ENCODE measurements at regions not wholly inside any gene's neighbourhood (a gene's known extent, or its start where the extent isn't known, plus 50 kb on each side); places are given as distances from the start of the nearest gene placed in this dataset.

DNA sequence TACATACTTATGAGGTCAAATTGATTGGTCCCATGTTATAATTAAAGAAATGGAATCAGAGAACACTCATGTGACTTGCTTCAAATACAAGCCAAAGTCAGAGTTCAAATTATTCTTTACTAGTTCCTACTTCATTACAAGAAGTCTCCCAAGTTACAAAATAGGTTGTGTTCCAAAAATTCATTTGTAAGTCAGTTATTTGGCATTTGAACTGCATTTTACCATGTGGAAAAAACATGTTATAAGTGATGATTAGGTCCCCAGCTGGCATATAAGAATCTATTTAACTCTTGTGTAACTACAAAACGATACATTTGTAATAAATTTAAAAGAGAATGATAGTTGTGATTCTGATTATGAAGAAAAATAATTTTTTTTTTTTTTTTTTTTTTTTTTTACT, 124.1 kb downstream of the DISP1 start:
- peaks cover 17% of the 10 kb centered on the region for H3K36me3 Mint-ChIP-seq (ENCODE audit: low read depth)
- intact Hi-C loops (cut with DNase I, micrococcal nuclease), result loop anchor here in 1 of 2 experiments (10.0 kb wide), 1 partner anchor 94 kb away; no protein-coding TSS in a partner anchor

DNA sequence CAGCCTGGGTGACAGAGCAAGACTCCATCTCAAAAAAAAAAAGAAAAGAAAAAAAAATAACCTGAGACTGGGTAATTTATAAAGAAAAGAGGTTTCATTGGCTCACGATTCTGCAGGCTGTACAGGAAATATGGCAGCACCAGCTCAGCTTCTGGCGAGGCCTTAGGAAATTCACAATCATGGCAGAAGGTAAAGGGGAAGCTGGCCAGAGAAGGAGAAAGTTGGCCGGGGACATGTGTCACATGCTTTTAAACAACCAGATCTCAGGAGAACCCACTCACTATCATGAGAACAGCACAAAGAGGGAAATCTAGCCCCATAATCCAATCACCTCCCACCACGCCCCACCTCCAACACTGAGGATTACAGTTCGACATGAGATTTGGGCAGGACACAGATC, 125.3 kb downstream of the DISP1 start:
- Mint-ChIP-seq H3K9me3 (no peaks in the 10 kb centered on the region), H3K4me1 (ENCODE audit: low read depth) (no peaks in the 10 kb centered on the region), H3K27ac (no peak overlapping the region), H3K27me3 (no peaks in the 10 kb centered on the region), H3K36me3 (ENCODE audit: low read depth) (peaks cover 24% of the 10 kb centered on the region), H3K4me3 (no peak overlapping the region)
- DNase-seq, result no peak
- Histone ChIP-seq H3K36me3 (ENCODE audit: insufficient read depth, low read length) (no peaks in the 10 kb centered on the region), H3K4me3 (ENCODE audit: low read length) (no peak overlapping the region), H3K27me3 (ENCODE audit: control insufficient read depth in 1 of 2, insufficient read depth in 2 of 2, low read length in 2 of 2) (no peaks in the 10 kb centered on the region), H3K4me1 (ENCODE audit: insufficient read depth, low read length) (no peaks in the 10 kb centered on the region), H3K27ac (ENCODE audit: low read depth in 1 of 2, low read length in 2 of 2) (no peak overlapping the region), H3K9me3 (ENCODE audit: control insufficient read depth in 1 of 2, insufficient read depth in 1 of 2, low read length in 2 of 2) (no peaks in the 10 kb centered on the region)
- no peak for ATAC-seq (ENCODE audit: poor library complexity)
- ChIA-PET CTCF (no interaction called here), POLR2A (no interaction called here)
- intact Hi-C loops (cut with DNase I, micrococcal nuclease), result no loop called here
- TF ChIP-seq, protein P1, sequence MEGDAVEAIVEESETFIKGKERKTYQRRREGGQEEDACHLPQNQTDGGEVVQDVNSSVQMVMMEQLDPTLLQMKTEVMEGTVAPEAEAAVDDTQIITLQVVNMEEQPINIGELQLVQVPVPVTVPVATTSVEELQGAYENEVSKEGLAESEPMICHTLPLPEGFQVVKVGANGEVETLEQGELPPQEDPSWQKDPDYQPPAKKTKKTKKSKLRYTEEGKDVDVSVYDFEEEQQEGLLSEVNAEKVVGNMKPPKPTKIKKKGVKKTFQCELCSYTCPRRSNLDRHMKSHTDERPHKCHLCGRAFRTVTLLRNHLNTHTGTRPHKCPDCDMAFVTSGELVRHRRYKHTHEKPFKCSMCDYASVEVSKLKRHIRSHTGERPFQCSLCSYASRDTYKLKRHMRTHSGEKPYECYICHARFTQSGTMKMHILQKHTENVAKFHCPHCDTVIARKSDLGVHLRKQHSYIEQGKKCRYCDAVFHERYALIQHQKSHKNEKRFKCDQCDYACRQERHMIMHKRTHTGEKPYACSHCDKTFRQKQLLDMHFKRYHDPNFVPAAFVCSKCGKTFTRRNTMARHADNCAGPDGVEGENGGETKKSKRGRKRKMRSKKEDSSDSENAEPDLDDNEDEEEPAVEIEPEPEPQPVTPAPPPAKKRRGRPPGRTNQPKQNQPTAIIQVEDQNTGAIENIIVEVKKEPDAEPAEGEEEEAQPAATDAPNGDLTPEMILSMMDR (IDR thresholded peaks at IDR 0.05), result no peak

More for the DNA sequence above, 124.1 kb downstream of the DISP1 start:
- no peaks in the 10 kb centered on the region for H3K27me3 Mint-ChIP-seq
- ChIA-PET POLR2A (no interaction called here), CTCF (no interaction called here)
- no peaks in the 10 kb centered on the region for H3K9me3 Mint-ChIP-seq
- H3K27ac ChIP-seq (ENCODE audit: low read depth in 1 of 2, low read length in 2 of 2), result no peak overlapping the region
- H3K4me3 ChIP-seq (ENCODE audit: low read length), result no peak overlapping the region
- no peaks in the 10 kb centered on the region for H3K36me3 ChIP-seq (ENCODE audit: insufficient read depth, low read length)
- TF ChIP-seq, protein P1 (IDR thresholded peaks at IDR 0.05), result no peak
- H3K4me1 Mint-ChIP-seq (ENCODE audit: low read depth), result no peaks in the 10 kb centered on the region
- no peak overlapping the region for H3K4me3 Mint-ChIP-seq
- DNase-seq, result no peak
- no peaks in the 10 kb centered on the region for H3K9me3 ChIP-seq (ENCODE audit: control insufficient read depth in 1 of 2, insufficient read depth in 1 of 2, low read length in 2 of 2)
- H3K4me1 ChIP-seq (ENCODE audit: insufficient read depth, low read length), result no peaks in the 10 kb centered on the region
- no peak overlapping the region for H3K27ac Mint-ChIP-seq
- no peak for ATAC-seq (ENCODE audit: poor library complexity)
- H3K27me3 ChIP-seq (ENCODE audit: control insufficient read depth in 1 of 2, insufficient read depth in 2 of 2, low read length in 2 of 2), result no peaks in the 10 kb centered on the region

DNA sequence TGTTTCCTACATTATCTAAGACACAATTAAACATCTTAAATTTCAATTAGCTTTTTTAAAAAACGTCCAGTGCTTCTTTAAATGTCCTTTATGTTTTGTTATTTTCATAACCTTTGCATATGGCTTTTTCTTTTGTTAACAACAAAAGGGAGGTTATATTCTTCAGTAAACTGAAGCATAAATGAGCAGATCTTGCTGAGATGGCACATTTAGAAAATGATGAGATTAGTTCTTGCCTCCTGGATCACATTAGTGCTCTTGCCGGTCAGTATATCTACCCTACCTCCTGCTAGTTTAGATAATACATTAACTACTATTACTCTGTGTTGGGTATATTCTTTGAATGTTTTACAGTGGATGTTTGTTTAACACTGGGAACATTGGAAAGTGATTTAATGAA, 126.1 kb downstream of the DISP1 start:
- H3K9me3 Mint-ChIP-seq, result no peaks in the 10 kb centered on the region
- H3K36me3 Mint-ChIP-seq (ENCODE audit: low read depth), result peaks cover 25% of the 10 kb centered on the region
- no peaks in the 10 kb centered on the region for H3K4me1 Mint-ChIP-seq (ENCODE audit: low read depth)
- no peaks in the 10 kb centered on the region for H3K27me3 Mint-ChIP-seq
- DNase-seq (no peak), ATAC-seq (ENCODE audit: poor library complexity) (no peak)
- ChIA-PET CTCF (no interaction called here), POLR2A (no interaction called here)
- H3K9me3 ChIP-seq (ENCODE audit: control insufficient read depth in 1 of 2, insufficient read depth in 1 of 2, low read length in 2 of 2), result no peaks in the 10 kb centered on the region
- no peak overlapping the region for H3K4me3 ChIP-seq (ENCODE audit: low read length)
- H3K36me3 ChIP-seq (ENCODE audit: insufficient read depth, low read length), result no peaks in the 10 kb centered on the region
- TF ChIP-seq, protein P1 (IDR thresholded peaks at IDR 0.05), result no peak
- no peak overlapping the region for H3K27ac ChIP-seq (ENCODE audit: low read depth in 1 of 2, low read length in 2 of 2)
- H3K4me3 Mint-ChIP-seq, result no peak overlapping the region
- intact Hi-C loops (cut with DNase I, micrococcal nuclease), result no loop called here
- no peaks in the 10 kb centered on the region for H3K4me1 ChIP-seq (ENCODE audit: insufficient read depth, low read length)
- no peaks in the 10 kb centered on the region for H3K27me3 ChIP-seq (ENCODE audit: control insufficient read depth in 1 of 2, insufficient read depth in 2 of 2, low read length in 2 of 2)
- H3K27ac Mint-ChIP-seq, result no peak overlapping the region
